ENCODE measurements at regions not wholly inside any gene's neighbourhood (a gene's known extent, or its start where the extent isn't known, plus 50 kb on each side); places are given as distances from the start of the nearest gene placed in this dataset.

- Histone ChIP-seq H3K36me3 (no peaks in the 10 kb centered on the region), H3K27me3 (no peaks in the 10 kb centered on the region), H3K9me3 (no peaks in the 10 kb centered on the region), H3K27ac (peak overlapping the region in 2 of 4 donors; percentile 58 to 66), H3K4me1 (peaks cover 0 to 9% (median 6%) of the 10 kb centered on the region in 3 donors), H3K4me3 (no peak overlapping the region)
- DNase-seq (peak in 2 of 6 donors; percentile 11 to 44), ATAC-seq (peak in 3 of 4 donors; percentile 64 to 85 (median 76)), FAIRE-seq (no peak)
- TF ChIP-seq, protein P1, sequence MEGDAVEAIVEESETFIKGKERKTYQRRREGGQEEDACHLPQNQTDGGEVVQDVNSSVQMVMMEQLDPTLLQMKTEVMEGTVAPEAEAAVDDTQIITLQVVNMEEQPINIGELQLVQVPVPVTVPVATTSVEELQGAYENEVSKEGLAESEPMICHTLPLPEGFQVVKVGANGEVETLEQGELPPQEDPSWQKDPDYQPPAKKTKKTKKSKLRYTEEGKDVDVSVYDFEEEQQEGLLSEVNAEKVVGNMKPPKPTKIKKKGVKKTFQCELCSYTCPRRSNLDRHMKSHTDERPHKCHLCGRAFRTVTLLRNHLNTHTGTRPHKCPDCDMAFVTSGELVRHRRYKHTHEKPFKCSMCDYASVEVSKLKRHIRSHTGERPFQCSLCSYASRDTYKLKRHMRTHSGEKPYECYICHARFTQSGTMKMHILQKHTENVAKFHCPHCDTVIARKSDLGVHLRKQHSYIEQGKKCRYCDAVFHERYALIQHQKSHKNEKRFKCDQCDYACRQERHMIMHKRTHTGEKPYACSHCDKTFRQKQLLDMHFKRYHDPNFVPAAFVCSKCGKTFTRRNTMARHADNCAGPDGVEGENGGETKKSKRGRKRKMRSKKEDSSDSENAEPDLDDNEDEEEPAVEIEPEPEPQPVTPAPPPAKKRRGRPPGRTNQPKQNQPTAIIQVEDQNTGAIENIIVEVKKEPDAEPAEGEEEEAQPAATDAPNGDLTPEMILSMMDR (IDR thresholded peaks at IDR 0.05) = no peak
- intact Hi-C loops (cut with DNase I) = no loop called here
- 11 to 15% methylated on average over 2 of the region's 2 CpGs for WGBS, 2 donors
Observed at GRCh38 chr5:93079046-93079445, 502.0 kb downstream of the NR2F1-AS1 start.

DNA sequence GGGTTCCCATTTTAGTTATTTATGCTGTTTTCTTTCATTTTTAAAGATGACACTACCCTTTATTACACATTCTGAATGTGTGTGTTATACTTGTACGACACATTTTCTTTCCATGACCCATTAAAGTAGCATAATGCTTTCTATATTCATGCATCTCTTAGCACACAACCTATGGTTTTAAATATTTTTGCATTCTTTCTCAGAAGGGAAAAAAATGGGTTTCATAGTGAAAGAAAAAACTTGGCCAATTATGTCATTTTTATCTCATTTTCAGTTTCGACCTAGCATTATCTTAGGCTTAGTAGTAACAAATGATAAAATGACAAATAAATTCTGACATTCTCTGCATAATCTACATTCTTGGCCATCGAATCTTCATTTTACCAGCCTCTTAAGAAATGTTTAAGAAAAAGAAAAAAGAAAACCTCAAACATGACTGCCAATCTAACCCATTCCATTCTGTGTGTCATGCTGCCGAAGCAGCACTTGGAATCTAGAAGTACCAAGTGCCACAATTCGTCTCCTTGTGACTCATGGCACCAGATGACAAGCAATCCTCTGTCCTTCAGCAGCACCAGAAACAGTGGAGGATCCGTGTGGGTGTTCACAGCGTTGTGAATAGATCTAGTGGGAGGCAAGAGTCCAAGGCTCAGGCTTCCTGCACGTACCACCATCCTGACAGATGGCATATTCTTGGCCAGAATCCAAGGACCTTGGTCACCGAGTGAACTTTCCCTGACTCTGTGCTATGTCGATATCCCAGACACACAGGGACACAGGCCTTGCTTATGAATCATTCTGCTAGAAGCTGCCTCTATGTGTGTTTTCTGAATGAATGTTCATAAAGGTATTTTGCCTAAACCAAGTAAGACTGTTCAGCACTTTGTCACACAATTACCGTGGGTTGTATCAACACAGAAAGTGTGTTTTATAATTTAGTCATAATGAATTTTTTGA lies 502.7 kb downstream of the NR2F1-AS1 start:
- Histone ChIP-seq H3K36me3 (no peaks in the 10 kb centered on the region), H3K4me1 (peaks cover 0 to 9% (median 6%) of the 10 kb centered on the region in 3 donors), H3K4me3 (peak overlapping the region in 1 of 4 donors; percentile 3), H3K9me3 (no peaks in the 10 kb centered on the region), H3K27ac (peak overlapping the region in 2 of 4 donors; percentile 58 to 66), H3K27me3 (no peaks in the 10 kb centered on the region)
- WGBS, 2 donors = 15% methylated on average over 11 of the region's 11 CpGs
- FAIRE-seq = no peak
- intact Hi-C loops (cut with DNase I) = no loop called here
- DNase-seq = peak in 5 of 6 donors; percentile 31 to 79 (median 59)
- ATAC-seq = peak; percentile 85 to 96 (median 90)
- TF ChIP-seq, protein P1 (IDR thresholded peaks at IDR 0.05) = no peak

DNA sequence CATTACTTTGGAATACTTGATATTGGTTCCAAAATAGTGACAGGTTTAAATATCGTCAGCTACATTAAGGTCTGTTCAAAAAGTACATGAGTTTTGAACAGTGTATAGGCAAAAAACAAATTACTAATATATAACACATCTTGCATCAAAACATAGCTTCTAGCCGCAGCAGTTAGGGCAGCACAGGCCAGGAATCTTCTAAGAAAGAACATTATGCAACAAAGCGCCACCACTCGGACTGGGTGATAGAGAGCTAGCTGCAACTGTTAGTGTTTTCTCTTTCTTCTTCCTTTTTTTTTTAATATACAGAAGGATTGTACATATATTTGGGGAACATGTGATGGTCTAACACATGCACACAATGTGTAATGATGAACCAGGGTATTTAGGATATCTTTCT lies 504.5 kb downstream of the NR2F1-AS1 start:
- Histone ChIP-seq H3K4me1 (peaks cover 0 to 9% (median 6%) of the 10 kb centered on the region in 3 donors), H3K27me3 (no peaks in the 10 kb centered on the region), H3K9me3 (no peaks in the 10 kb centered on the region), H3K27ac (no peak overlapping the region), H3K36me3 (no peaks in the 10 kb centered on the region), H3K4me3 (no peak overlapping the region)
- WGBS, 2 donors = 93 to 94% methylated on average over 4 of the region's 4 CpGs
- no peak for ATAC-seq
- intact Hi-C loops (cut with DNase I) = no loop called here
- TF ChIP-seq, protein P1 (IDR thresholded peaks at IDR 0.05) = no peak
- DNase-seq = no peak
- no peak for FAIRE-seq

GRCh38 chr5:93076096-93076495 lies 504.9 kb downstream of the NR2F1-AS1 start:
- Histone ChIP-seq H3K36me3 (no peaks in the 10 kb centered on the region), H3K9me3 (no peaks in the 10 kb centered on the region), H3K27ac (no peak overlapping the region), H3K27me3 (no peaks in the 10 kb centered on the region), H3K4me3 (no peak overlapping the region), H3K4me1 (peaks cover 0 to 9% (median 6%) of the 10 kb centered on the region in 3 donors)
- intact Hi-C loops (cut with DNase I) = no loop called here
- ATAC-seq (no peak), DNase-seq (no peak), FAIRE-seq (no peak)
- TF ChIP-seq, protein P1 (IDR thresholded peaks at IDR 0.05) = no peak
- 79 to 95% methylated on average over 2 of the region's 2 CpGs for WGBS, 2 donors

- H3K27ac ChIP-seq = no peak overlapping the region
- intact Hi-C loops (cut with DNase I) = no loop called here
- H3K27me3 ChIP-seq = no peaks in the 10 kb centered on the region
- FAIRE-seq = no peak
- no peak for ATAC-seq
- WGBS, 2 donors = 91 to 97% methylated on average over 4 of the region's 4 CpGs
- TF ChIP-seq, protein P1 (IDR thresholded peaks at IDR 0.05) = no peak
- no peaks in the 10 kb centered on the region for H3K9me3 ChIP-seq
- no peak for DNase-seq
- H3K36me3 ChIP-seq = no peaks in the 10 kb centered on the region
- H3K4me1 ChIP-seq = no peaks in the 10 kb centered on the region
- no peak overlapping the region for H3K4me3 ChIP-seq
Observed at GRCh38 chr5:93073547-93073946, 507.5 kb downstream of the NR2F1-AS1 start.
